HepG2 (cell line): ENCODE measurements at regions not wholly inside any gene's neighbourhood (a gene's known extent, or its start where the extent isn't known, plus 50 kb on each side); places are given as distances from the start of the nearest gene placed in this dataset.

Experiments used
- ARID2 ChIP-seq: sonication (generic); formaldehyde crosslinking; IDR thresholded peaks from 2 replicates; pipeline ENCODE4 v1.8.1; 2022; ENCODE audit warnings: mild to moderate bottlenecking, missing genetic modification reagents, borderline replicate concordance
- IRF2 ChIP-seq: IDR thresholded peaks from 2 replicates; pipeline ENCODE4 v1.6.1; 2018; ENCODE audit warnings: missing genetic modification reagents, missing compliant biosample characterization
- KLF16 ChIP-seq, 2 experiments: sonication (generic) in 1 of 2; formaldehyde crosslinking in 1 of 2; IDR thresholded peaks; 2 replicates each; pipeline versions ENCODE4 v1.6.1 to v1.8.0; 2016 to 2023; ENCODE audit warnings: missing genetic modification reagents in 2 of 2, missing compliant biosample characterization in 1 of 2
- YEATS2 ChIP-seq: sonication (generic); formaldehyde crosslinking; IDR thresholded peaks from 2 replicates; pipeline ENCODE4 v1.4.0; 2020; ENCODE audit warnings: missing genetic modification reagents, borderline replicate concordance
- ZNF619 ChIP-seq: sonication (generic); formaldehyde crosslinking; IDR thresholded peaks from 2 replicates; pipeline ENCODE4 v1.4.0; 2020; ENCODE audit warnings: mild to moderate bottlenecking, missing genetic modification reagents
- ZNF644 ChIP-seq: IDR thresholded peaks from 2 replicates; pipeline ENCODE4 v1.6.1; 2016; ENCODE audit warnings: low read depth
- ZZZ3 ChIP-seq: sonication (generic); formaldehyde crosslinking; IDR thresholded peaks from 2 replicates; pipeline ENCODE4 v1.4.0; 2020; ENCODE audit warnings: missing genetic modification reagents, mild to moderate bottlenecking, borderline replicate concordance
- TF ChIP-seq, protein P1 (sequence below): sonication (generic); formaldehyde crosslinking; IDR thresholded peaks from 2 replicates; pipeline ENCODE4 v1.4.0; 2020; ENCODE audit warnings: missing genetic modification reagents
- TF ChIP-seq, protein P2 (sequence below): IDR thresholded peaks from 2 replicates; pipeline ENCODE4 v1.6.1; 2016; ENCODE audit warnings: missing compliant biosample characterization, missing genetic modification reagents, borderline replicate concordance
- TF ChIP-seq, protein P3 (sequence below): sonication (generic); formaldehyde crosslinking; IDR thresholded peaks from 2 replicates; pipeline ENCODE4 v1.5.0; 2020; ENCODE audit warnings: mild to moderate bottlenecking, missing genetic modification reagents, moderate library complexity

DNA sequence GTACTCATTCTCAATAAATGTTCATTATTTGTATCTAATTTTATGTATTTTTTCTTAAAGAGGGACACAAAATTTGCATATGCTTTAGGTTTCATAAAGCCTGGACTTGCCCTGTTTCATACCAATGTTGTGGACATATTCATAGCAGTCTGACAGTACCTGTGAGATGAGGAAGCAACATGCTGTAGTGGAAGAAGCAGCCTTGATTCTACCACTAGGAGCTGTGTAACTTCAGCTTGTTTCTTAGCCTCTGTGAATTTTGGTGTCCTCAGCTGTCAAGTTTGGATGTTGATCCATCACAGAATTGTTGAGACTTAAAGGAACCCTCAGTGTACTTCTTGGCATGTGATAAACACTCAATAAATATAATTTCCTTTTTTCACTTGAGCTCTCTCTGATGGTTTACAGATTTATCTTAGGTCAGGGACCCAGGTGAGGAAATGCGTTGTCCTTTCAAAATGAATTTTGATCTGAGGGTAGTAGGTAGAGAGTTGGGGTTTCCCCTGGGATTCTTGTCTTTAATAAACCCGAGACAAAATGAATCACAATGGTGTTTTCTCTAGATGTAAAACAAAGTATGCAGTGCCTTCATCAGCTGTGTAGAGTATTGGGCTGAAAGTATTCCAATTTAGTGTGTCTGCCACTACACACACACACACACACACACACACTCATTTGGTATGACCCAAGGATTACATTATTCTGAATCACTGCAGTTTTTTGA, 152.1 kb downstream of the KCNRG start:
- TF ChIP-seq, protein P1, sequence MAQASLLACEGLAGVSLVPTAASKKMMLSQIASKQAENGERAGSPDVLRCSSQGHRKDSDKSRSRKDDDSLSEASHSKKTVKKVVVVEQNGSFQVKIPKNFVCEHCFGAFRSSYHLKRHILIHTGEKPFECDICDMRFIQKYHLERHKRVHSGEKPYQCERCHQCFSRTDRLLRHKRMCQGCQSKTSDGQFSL: no peak
- TF ChIP-seq YEATS2 (CRISPR knock-in tag): no peak
- TF ChIP-seq, protein P2, sequence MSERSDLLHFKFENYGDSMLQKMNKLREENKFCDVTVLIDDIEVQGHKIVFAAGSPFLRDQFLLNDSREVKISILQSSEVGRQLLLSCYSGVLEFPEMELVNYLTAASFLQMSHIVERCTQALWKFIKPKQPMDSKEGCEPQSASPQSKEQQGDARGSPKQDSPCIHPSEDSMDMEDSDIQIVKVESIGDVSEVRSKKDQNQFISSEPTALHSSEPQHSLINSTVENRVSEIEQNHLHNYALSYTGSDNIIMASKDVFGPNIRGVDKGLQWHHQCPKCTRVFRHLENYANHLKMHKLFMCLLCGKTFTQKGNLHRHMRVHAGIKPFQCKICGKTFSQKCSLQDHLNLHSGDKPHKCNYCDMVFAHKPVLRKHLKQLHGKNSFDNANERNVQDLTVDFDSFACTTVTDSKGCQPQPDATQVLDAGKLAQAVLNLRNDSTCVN (CRISPR knock-in tag): no peak
- TF ChIP-seq IRF2: no peak
- no peak for TF ChIP-seq ZNF644 (CRISPR knock-in tag)
- no peak for TF ChIP-seq ZNF619 (CRISPR knock-in tag)
- TF ChIP-seq ZZZ3 (CRISPR knock-in tag): no peak
- no peak for TF ChIP-seq ARID2 (CRISPR knock-in tag)
- TF ChIP-seq KLF16 (CRISPR knock-in tag; IDR thresholded peaks at IDR 0.05): no peak
- TF ChIP-seq, protein P3, sequence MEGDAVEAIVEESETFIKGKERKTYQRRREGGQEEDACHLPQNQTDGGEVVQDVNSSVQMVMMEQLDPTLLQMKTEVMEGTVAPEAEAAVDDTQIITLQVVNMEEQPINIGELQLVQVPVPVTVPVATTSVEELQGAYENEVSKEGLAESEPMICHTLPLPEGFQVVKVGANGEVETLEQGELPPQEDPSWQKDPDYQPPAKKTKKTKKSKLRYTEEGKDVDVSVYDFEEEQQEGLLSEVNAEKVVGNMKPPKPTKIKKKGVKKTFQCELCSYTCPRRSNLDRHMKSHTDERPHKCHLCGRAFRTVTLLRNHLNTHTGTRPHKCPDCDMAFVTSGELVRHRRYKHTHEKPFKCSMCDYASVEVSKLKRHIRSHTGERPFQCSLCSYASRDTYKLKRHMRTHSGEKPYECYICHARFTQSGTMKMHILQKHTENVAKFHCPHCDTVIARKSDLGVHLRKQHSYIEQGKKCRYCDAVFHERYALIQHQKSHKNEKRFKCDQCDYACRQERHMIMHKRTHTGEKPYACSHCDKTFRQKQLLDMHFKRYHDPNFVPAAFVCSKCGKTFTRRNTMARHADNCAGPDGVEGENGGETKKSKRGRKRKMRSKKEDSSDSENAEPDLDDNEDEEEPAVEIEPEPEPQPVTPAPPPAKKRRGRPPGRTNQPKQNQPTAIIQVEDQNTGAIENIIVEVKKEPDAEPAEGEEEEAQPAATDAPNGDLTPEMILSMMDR: no peak
